HG02884 (cell line): ENCODE measurements at regions not wholly inside any gene's neighbourhood (a gene's known extent, or its start where the extent isn't known, plus 50 kb on each side); places are given as distances from the start of the nearest gene placed in this dataset.

ENCODE experiments used
- ATAC-seq: cut with Tn5 transposase; IDR thresholded peaks from one replicate; pipeline ENCODE4 v1.9.1; 2021; ENCODE audit warnings: mild to moderate bottlenecking, moderate library complexity; ENCODE audit not compliant: unreplicated experiment

- ATAC-seq, result no peak
These were observed 266.7 kb upstream of the C2CD4B start for GRCh38 chr15:62431817-62432216.

- no peak for ATAC-seq
These were observed 267.8 kb upstream of the C2CD4B start for GRCh38 chr15:62432702-62433398.

GRCh38 chr15:62436235-62436634 lies 271.1 kb upstream of the C2CD4B start:
- no peak for ATAC-seq

- no peak for ATAC-seq
These were observed 272.7 kb upstream of the C2CD4B start for GRCh38 chr15:62437753-62438152.

- no peak for ATAC-seq
These were observed 274.5 kb upstream of the C2CD4B start for GRCh38 chr15:62439543-62440016.

- no peak for ATAC-seq
These were observed 275.4 kb upstream of the C2CD4B start for GRCh38 chr15:62440362-62441105.

GRCh38 chr15:62444104-62445022 lies 279.3 kb upstream of the C2CD4B start:
- ATAC-seq, result no peak

GRCh38 chr15:62445244-62445643 lies 280.2 kb upstream of the C2CD4B start:
- ATAC-seq, result no peak

- no peak for ATAC-seq
These were observed 281.9 kb upstream of the C2CD4B start for GRCh38 chr15:62446984-62447383.

GRCh38 chr15:62447742-62448141 lies 282.7 kb upstream of the C2CD4B start:
- ATAC-seq, result no peak

- no peak for ATAC-seq
These were observed 284.6 kb upstream of the C2CD4B start for GRCh38 chr15:62449638-62450037.

- ATAC-seq, result no peak
These were observed 285.0 kb upstream of the C2CD4B start for GRCh38 chr15:62450061-62450460.

GRCh38 chr15:62452026-62452425 lies 286.9 kb upstream of the C2CD4B start:
- no peak for ATAC-seq

- no peak for ATAC-seq
These were observed 287.6 kb upstream of the C2CD4B start for GRCh38 chr15:62452667-62453066.

- no peak for ATAC-seq
These were observed 288.3 kb upstream of the C2CD4B start for GRCh38 chr15:62453375-62453774.

GRCh38 chr15:62453981-62454380 lies 288.9 kb upstream of the C2CD4B start:
- no peak for ATAC-seq

- no peak for ATAC-seq
These were observed 289.6 kb upstream of the C2CD4B start for GRCh38 chr15:62454567-62455172.

GRCh38 chr15:62455441-62455921 lies 290.4 kb upstream of the C2CD4B start:
- no peak for ATAC-seq

GRCh38 chr15:62456011-62456920 lies 291.2 kb upstream of the C2CD4B start:
- no peak for ATAC-seq

GRCh38 chr15:62457100-62457499 lies 292.0 kb upstream of the C2CD4B start:
- no peak for ATAC-seq
